A549 (cell line): ENCODE measurements at regions not wholly inside any gene's neighbourhood (a gene's known extent, or its start where the extent isn't known, plus 50 kb on each side); places are given as distances from the start of the nearest gene placed in this dataset.

Experiments used
- CHD2 ChIP-seq: fragments of 150-350 bp; IDR thresholded peaks from 2 replicates; pipeline ENCODE4 v1.6.1; 2014; ENCODE audit warnings: low read length; ENCODE audit not compliant: partially characterized antibody
- EP300 ChIP-seq, 2 experiments: fragments of >200 bp; sonication (Bioruptor Twin); formaldehyde crosslinking; IDR thresholded peaks; 2 replicates in 1 of 2; 3 replicates in 1 of 2; pipeline ENCODE4 v1.6.1; 2016 to 2017
- JUN ChIP-seq, 2 experiments: fragments of >200 bp; sonication (Bioruptor Twin); formaldehyde crosslinking; IDR thresholded peaks; 2 replicates in 1 of 2; 3 replicates in 1 of 2; pipeline ENCODE4 v1.6.1; 2016 to 2017
- JUNB ChIP-seq: fragments of >200 bp; sonication (Bioruptor Twin); formaldehyde crosslinking; IDR thresholded peaks from 2 replicates; pipeline ENCODE4 v1.6.1; 2016
- MAZ ChIP-seq: fragments of 150-350 bp; IDR thresholded peaks from 2 replicates; pipeline ENCODE4 v1.6.1; 2014; ENCODE audit warnings: antibody characterized with exemption, low read depth, low read length, borderline replicate concordance
- POLR2A ChIP-seq: IDR thresholded peaks from 2 replicates; pipeline ENCODE4 v1.6.1; 2012; ENCODE audit warnings: mild to moderate bottlenecking, low read length
- SMC3 ChIP-seq: fragments of >200 bp; sonication (Bioruptor Twin); formaldehyde crosslinking; IDR thresholded peaks from 3 replicates; pipeline ENCODE4 v1.6.1; 2018; ENCODE audit warnings: inconsistent platforms
- TF ChIP-seq, protein P1 (sequence below): fragments of >200 bp; sonication (Bioruptor Twin); formaldehyde crosslinking; IDR thresholded peaks from 3 replicates; pipeline ENCODE4 v1.5.1; 2016
- TF ChIP-seq, protein P2 (sequence below): IDR thresholded peaks from 2 replicates; pipeline ENCODE4 v1.6.1; 2012

DNA sequence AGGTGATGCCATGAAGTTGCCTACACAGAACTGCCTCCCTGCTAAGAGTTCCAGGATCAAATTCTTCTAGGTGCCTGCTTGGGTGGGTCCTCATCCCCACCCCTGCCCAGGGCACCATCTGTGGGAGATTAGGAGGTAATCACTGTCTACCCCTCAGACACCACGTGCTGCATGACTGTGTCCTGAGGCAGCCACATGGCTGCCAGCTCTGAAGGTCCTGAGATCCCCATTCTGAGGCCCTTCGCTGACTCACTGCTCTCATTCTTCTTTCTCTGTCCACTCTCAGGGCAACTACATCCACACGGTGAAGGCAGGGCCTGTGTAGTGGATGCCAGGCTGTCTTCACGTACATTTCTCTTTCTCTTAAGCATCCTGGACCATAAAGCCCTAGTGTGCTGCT, 222.9 kb upstream of the ANKRD55 start:
- TF ChIP-seq, protein P1, sequence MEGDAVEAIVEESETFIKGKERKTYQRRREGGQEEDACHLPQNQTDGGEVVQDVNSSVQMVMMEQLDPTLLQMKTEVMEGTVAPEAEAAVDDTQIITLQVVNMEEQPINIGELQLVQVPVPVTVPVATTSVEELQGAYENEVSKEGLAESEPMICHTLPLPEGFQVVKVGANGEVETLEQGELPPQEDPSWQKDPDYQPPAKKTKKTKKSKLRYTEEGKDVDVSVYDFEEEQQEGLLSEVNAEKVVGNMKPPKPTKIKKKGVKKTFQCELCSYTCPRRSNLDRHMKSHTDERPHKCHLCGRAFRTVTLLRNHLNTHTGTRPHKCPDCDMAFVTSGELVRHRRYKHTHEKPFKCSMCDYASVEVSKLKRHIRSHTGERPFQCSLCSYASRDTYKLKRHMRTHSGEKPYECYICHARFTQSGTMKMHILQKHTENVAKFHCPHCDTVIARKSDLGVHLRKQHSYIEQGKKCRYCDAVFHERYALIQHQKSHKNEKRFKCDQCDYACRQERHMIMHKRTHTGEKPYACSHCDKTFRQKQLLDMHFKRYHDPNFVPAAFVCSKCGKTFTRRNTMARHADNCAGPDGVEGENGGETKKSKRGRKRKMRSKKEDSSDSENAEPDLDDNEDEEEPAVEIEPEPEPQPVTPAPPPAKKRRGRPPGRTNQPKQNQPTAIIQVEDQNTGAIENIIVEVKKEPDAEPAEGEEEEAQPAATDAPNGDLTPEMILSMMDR: no peak
- TF ChIP-seq CHD2 (no peak), POLR2A (no peak), MAZ (no peak), JUNB (no peak), SMC3 (no peak), JUN (IDR thresholded peaks at IDR 0.05) (no peak), EP300 (IDR thresholded peaks at IDR 0.05) (no peak)
- TF ChIP-seq, protein P2, sequence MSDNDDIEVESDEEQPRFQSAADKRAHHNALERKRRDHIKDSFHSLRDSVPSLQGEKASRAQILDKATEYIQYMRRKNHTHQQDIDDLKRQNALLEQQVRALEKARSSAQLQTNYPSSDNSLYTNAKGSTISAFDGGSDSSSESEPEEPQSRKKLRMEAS: no peak
